ENCODE measurements at regions not wholly inside any gene's neighbourhood (a gene's known extent, or its start where the extent isn't known, plus 50 kb on each side); places are given as distances from the start of the nearest gene placed in this dataset.

DNA sequence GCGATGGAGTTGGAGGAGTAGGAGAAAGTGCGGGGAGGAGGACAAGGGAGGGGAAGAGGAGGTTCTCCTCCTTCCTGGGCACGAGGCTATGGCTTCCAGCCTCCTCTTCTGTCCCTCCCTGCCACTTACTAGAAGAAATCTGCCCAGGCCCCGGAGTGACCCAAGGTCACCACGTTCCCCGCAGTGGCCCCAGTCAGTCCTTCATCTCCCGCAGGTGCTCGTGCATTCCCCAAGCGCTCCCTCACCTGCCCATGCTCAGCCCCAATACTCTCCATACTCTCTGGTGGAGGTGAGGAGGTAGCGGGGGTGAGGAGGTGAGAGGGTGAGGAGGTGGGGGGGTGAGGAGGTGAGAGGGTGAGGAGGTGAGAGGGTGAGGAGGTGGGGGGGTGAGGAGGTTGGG is 85.4 kb downstream of the CCDC185 start:
- Mint-ChIP-seq H3K4me3 (no peak overlapping the region), H3K27me3 (peaks cover 19 to 20% of the 10 kb centered on the region in 2 donors), H3K4me1 (ENCODE audit: low read depth in 2 of 2) (peaks cover 12 to 14% of the 10 kb centered on the region in 2 donors), H3K9me3 (no peaks in the 10 kb centered on the region), H3K36me3 (no peaks in the 10 kb centered on the region), H3K27ac (no peak overlapping the region)
- ATAC-seq (no peak), DNase-seq (ENCODE audit: low spot score) (no peak)

DNA sequence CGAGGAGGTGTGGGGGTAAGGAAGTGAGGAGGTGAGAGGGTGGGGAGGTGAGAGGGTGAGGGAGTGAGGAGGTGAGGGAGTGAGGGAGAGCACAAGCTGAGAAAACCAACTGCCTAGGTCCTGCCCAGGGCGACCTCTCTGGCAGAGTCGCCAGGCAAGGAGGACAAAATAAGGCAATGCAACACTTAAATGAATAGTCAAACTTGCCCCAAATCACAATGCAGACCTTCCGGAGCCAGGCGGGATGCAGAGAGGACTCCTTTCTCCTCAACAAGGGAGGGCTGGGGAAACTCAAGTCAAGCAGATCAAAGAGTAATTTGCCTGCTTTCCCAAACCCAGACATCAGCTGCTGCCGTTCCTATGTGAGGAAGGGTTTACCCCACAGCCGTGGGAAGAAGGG is 86.0 kb downstream of the CCDC185 start:
- Mint-ChIP-seq H3K27me3 (peaks cover 19 to 20% of the 10 kb centered on the region in 2 donors), H3K27ac (no peak overlapping the region), H3K4me1 (ENCODE audit: low read depth in 2 of 2) (peaks cover 12 to 14% of the 10 kb centered on the region in 2 donors), H3K4me3 (no peak overlapping the region), H3K9me3 (no peaks in the 10 kb centered on the region), H3K36me3 (no peaks in the 10 kb centered on the region)
- ATAC-seq (no peak), DNase-seq (ENCODE audit: low spot score) (no peak)

DNA sequence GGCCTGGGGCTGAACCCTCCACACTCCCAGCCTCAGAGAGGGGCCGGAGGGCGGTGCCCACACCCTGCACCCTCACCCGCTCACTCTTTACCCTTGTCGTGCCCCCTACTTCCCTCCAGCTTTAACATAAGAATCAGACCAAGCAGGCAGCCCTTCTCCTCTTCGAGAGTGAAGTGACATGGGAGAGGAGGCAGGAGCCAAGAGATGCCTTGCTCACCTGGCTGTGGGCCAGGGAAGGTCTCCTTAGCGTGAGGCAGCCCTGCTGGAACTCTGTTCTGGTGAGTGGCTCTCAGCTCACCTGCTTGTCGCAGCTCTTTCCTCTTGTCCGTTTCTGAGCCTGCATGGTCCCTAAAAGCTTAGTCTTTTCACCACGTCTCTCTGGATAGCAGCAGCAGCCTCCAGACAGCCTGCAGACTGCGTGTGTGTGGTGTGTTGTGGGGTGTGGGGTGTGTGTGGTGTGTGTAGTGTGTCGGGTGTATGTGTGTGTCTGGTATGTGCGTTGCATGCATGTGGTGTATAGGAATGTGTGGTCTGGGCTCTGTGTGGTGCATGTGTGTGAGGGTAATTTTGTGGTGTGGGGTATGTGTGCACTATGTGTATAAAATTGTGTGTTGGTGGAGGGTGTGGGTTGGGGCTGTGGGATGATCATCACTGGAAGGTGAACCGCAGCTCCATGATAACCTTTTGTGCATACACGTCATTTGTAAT is 86.7 kb downstream of the CCDC185 start:
- Mint-ChIP-seq H3K36me3 (no peaks in the 10 kb centered on the region), H3K27me3 (peaks cover 20 to 21% of the 10 kb centered on the region in 2 donors), H3K4me1 (ENCODE audit: low read depth in 2 of 2) (peaks cover 12 to 14% of the 10 kb centered on the region in 2 donors), H3K27ac (no peak overlapping the region), H3K9me3 (no peaks in the 10 kb centered on the region), H3K4me3 (no peak overlapping the region)
- ATAC-seq (peak in 1 of 2 donors; percentile 46), DNase-seq (ENCODE audit: low spot score) (no peak)

DNA sequence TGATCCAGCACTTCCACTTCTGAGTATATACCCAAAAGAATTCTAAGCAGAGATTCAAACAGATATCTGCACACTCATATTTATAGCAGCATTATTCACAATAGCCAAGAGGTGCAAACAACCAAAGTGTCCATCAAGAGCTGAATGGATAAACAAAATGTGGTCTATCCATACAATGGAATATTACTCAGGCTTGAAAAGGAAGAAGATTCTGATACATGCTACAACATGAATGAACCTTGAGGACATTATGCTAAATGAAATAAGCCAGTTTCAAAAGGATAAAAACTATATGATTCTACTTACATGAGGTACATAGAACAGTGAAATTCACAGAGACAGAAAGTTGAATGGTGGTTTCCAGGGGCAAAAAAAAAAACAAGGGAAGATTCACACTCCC is 88.9 kb downstream of the CCDC185 start:
- Mint-ChIP-seq H3K36me3 (no peaks in the 10 kb centered on the region), H3K27ac (no peak overlapping the region), H3K27me3 (peaks cover 22 to 24% of the 10 kb centered on the region in 2 donors), H3K9me3 (no peaks in the 10 kb centered on the region), H3K4me1 (ENCODE audit: low read depth in 2 of 2) (peaks cover 12 to 14% of the 10 kb centered on the region in 2 donors), H3K4me3 (no peak overlapping the region)
- no peak for ATAC-seq
- DNase-seq (ENCODE audit: low spot score), result no peak

DNA sequence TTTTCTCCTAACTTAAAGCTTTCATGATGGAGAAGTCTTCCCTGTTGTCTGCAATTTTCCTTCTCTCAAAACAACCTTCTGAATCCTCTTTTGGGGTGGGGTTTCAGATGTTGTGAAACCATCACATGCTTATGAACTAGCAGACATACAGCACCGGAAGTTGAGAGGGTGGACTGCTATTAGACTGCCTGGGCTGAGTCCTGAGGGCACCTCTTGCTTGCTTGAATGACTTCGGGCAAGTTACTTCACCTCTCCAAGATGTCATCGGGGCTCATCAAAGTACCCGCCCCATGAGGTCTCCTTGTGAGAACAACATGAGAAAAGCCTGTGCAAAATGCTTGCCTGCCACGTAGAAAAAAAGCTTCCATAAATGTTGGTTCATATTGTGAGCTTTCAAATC is 89.6 kb downstream of the CCDC185 start:
- Mint-ChIP-seq H3K4me1 (ENCODE audit: low read depth in 2 of 2) (peaks cover 12 to 14% of the 10 kb centered on the region in 2 donors), H3K36me3 (no peaks in the 10 kb centered on the region), H3K9me3 (no peaks in the 10 kb centered on the region), H3K27ac (peak overlapping the region in 1 of 2 donors; percentile 60), H3K4me3 (no peak overlapping the region), H3K27me3 (peaks cover 20 to 21% of the 10 kb centered on the region in 2 donors)
- ATAC-seq (peak in 1 of 2 donors; percentile 54), DNase-seq (ENCODE audit: low spot score) (no peak)

DNA sequence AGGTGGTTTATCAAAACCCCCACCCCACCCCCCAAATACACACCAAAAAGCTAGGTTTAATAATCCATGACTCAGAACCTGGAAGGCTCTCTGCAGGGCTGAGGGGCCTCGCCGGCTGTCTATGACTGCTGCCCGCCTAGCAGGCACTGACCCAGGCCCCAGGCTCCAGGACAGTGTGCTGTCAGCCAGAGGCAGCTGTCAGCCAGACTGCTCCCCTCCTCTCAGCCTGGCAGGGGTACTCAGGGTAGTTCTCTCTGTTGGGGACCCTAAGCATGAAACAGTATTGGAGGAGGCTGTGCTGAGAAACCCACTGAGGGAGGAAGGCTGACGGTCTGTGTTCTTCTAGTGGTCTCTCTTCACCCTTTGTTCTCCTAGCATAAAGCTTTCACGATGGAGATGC is 90.3 kb downstream of the CCDC185 start:
- Mint-ChIP-seq H3K4me1 (ENCODE audit: low read depth in 2 of 2) (peaks cover 11 to 12% of the 10 kb centered on the region in 2 donors), H3K27me3 (peaks cover 16 to 19% of the 10 kb centered on the region in 2 donors), H3K4me3 (no peak overlapping the region), H3K9me3 (no peaks in the 10 kb centered on the region), H3K27ac (no peak overlapping the region), H3K36me3 (no peaks in the 10 kb centered on the region)
- DNase-seq (ENCODE audit: low spot score) (no peak), ATAC-seq (no peak)

DNA sequence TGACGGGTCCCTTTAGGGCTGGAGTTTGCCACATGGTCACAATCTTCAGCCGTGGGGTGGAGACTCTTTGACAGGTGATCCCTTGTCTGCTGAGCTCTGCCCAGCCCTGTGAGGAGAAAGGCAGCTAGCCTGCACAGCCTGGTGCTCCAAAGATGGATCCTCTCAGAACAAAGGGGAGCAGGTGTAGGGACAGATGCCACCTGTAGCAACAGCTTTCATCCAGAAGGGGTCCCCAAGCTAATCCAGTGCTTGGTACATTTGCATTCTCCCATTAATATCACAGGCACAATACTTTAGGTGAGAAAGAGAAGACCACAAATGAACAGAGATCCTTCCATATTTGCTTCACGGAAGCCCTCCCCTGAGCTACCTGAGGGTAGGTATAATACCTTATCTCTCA is 93.2 kb downstream of the CCDC185 start:
- no peak for DNase-seq (ENCODE audit: low spot score)
- H3K27me3 Mint-ChIP-seq, result peaks cover 9 to 15% of the 10 kb centered on the region in 2 donors
- H3K36me3 Mint-ChIP-seq, result no peaks in the 10 kb centered on the region
- H3K4me1 Mint-ChIP-seq (ENCODE audit: low read depth in 2 of 2), result peaks cover 6 to 7% of the 10 kb centered on the region in 2 donors
- H3K9me3 Mint-ChIP-seq, result no peaks in the 10 kb centered on the region
- H3K27ac Mint-ChIP-seq, result no peak overlapping the region
- H3K4me3 Mint-ChIP-seq, result no peak overlapping the region
- ATAC-seq, result no peak

DNA sequence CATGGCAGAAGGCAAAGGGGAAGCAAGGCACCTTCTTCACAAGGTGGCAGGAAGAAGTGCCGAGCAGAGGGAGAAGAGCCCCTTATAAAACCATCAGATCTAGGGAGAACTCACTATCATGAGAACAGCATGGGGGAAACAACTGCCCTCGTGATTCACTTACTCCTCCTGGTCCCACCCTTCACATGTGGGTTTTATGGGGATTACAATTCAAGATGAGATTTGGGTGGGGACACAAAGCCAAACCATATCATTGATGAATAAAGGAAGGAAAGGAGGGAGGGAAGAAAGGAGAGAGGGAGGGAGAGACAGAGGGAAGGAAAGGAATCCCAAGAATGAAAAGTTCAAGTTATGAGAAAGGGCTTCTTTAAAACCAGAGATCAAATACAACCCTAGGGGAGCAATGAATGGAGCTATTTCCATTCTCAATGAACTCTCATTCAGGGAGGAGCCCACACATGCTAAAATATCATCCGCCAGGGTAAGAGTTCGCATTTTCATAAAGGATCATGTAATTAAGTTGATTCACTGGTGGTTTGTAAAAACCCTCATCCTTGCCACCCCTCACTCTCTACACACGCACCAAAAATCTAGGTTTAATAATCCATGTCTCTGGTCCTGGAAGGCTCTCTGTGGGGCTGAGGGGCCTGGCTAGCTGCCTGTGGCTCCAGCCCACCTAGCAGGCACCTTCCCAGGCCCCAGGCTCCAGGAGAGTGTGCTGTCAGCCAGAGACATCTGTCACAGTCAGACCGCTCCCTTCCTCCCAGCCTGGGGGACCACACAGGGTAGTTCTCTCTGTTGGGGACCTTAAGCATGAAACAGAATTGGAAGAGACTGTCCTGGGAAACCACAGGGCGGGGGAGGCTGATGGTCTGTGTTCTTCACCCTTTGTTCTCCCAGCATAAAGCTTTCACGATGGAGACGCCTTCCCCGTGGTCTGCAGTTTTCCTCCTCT is 94.0 kb downstream of the CCDC185 start:
- ATAC-seq (no peak), DNase-seq (ENCODE audit: low spot score) (no peak)
- Mint-ChIP-seq H3K27me3 (peaks cover 9 to 15% of the 10 kb centered on the region in 2 donors), H3K4me3 (no peak overlapping the region), H3K4me1 (ENCODE audit: low read depth in 2 of 2) (peaks cover 6 to 7% of the 10 kb centered on the region in 2 donors), H3K9me3 (no peaks in the 10 kb centered on the region), H3K27ac (no peak overlapping the region), H3K36me3 (no peaks in the 10 kb centered on the region)

DNA sequence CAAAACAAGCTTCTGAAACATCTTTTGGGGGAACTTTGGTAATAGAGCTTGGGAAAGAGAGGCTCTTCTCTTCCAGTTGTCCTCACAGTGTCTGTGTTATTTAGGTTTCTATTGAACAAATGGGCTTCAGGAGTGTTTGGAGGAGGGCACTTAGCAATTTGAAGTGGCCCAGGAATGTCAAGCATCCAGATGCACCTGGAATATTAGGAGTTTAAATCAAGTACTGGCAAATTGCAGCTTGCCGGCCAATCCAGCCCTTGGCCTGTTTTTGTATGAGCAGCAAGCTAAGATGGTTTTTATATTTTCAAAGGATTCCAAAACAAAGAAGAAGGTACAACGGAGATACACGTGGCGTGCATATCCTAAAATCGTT is 94.7 kb downstream of the CCDC185 start:
- no peaks in the 10 kb centered on the region for H3K9me3 Mint-ChIP-seq
- no peak for ATAC-seq
- no peak overlapping the region for H3K27ac Mint-ChIP-seq
- no peaks in the 10 kb centered on the region for H3K36me3 Mint-ChIP-seq
- no peak overlapping the region for H3K4me3 Mint-ChIP-seq
- DNase-seq (ENCODE audit: low spot score), result no peak
- peaks cover 1% of the 10 kb centered on the region in 2 donors for H3K4me1 Mint-ChIP-seq (ENCODE audit: low read depth in 2 of 2)
- peaks cover 9 to 15% of the 10 kb centered on the region in 2 donors for H3K27me3 Mint-ChIP-seq

DNA sequence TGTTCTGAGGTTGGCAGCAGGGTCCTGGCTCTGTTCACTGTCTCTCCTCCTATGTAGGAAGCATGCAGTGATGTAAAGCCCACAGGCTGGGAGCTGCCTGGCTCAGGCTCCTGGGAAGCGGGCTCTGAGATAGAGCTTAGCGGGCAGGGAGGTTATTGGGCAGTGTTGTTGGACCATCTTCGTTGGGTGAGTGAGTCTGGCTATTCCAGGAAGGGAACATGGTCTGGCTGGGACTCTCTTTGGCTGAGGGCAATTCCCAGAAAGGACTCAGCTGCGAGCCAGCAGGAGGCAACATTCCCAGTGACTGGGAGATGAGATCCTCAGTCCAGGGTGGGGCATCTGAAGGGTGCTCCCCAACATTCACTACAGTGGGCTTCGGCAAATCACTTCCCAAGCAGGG is 96.2 kb downstream of the CCDC185 start:
- H3K36me3 Mint-ChIP-seq, result no peaks in the 10 kb centered on the region
- no peak overlapping the region for H3K27ac Mint-ChIP-seq
- peaks cover 9 to 15% of the 10 kb centered on the region in 2 donors for H3K27me3 Mint-ChIP-seq
- DNase-seq (ENCODE audit: low spot score), result no peak
- H3K9me3 Mint-ChIP-seq, result no peaks in the 10 kb centered on the region
- no peaks in the 10 kb centered on the region for H3K4me1 Mint-ChIP-seq (ENCODE audit: low read depth in 2 of 2)
- H3K4me3 Mint-ChIP-seq, result no peak overlapping the region
- no peak for ATAC-seq

DNA sequence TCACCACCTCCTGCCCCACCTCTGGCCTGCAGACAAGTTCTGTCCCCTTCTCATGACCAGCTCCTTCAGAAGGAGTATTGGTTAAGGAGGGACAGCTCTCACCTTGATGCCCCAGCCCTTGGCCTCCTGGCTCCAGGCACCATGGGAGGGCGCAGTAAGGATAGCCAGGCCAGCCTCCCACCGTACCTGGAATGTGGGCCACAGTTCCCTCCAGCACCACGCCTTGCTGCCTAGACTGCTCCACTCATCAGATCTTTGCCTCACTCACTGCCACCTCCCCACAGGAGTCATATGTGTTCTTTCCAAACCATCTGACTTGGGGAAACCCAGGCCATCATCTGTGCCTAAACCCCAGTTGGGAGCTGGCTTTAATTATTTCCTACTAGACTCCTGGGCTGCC is 97.0 kb downstream of the CCDC185 start:
- H3K36me3 Mint-ChIP-seq, result no peaks in the 10 kb centered on the region
- ATAC-seq (peak in 1 of 2 donors; percentile 28), DNase-seq (ENCODE audit: low spot score) (no peak)
- H3K27me3 Mint-ChIP-seq, result peaks cover 9 to 12% of the 10 kb centered on the region in 2 donors
- no peaks in the 10 kb centered on the region for H3K4me1 Mint-ChIP-seq (ENCODE audit: low read depth in 2 of 2)
- H3K27ac Mint-ChIP-seq, result no peak overlapping the region
- no peaks in the 10 kb centered on the region for H3K9me3 Mint-ChIP-seq
- H3K4me3 Mint-ChIP-seq, result no peak overlapping the region
